GM23338 (cell line): ENCODE measurements at regions not wholly inside any gene's neighbourhood (a gene's known extent, or its start where the extent isn't known, plus 50 kb on each side); places are given as distances from the start of the nearest gene placed in this dataset.

Experiments
- ATAC-seq: fragments of 200-7000 bp; cut with Tn5 transposase; 3 replicates; pipeline ENCODE4 v1.9.1; 2020
- DNase-seq: peaks from one replicate; pipeline ENCODE4 v3.0.0-alpha.2; 2015; ENCODE audit warnings: low spot score
- H2AFZ ChIP-seq: fragments of 200-600 bp; sonication (generic); 2 replicates; pipeline ENCODE4 v1.8.0; 2016; ENCODE audit warnings: antibody characterized with exemption, mild to moderate bottlenecking, moderate library complexity
- H3F3A ChIP-seq: fragments of 200-600 bp; sonication (generic); replicated peaks from 2 replicates; pipeline ENCODE4 v1.8.0; 2017; ENCODE audit warnings: antibody characterized with exemption, mixed run types, low read depth
- H3K27ac ChIP-seq: fragments of 200-600 bp; sonication (generic); 2 replicates; pipeline ENCODE4 v1.6.1; 2016; ENCODE audit warnings: low read depth
- H3K27me3 ChIP-seq: fragments of 200-600 bp; sonication (generic); 2 replicates; pipeline ENCODE4 v1.8.0; 2016; ENCODE audit warnings: mild to moderate bottlenecking, mixed run types, moderate library complexity; ENCODE audit not compliant: insufficient read depth
- H3K36me3 ChIP-seq: fragments of 200-600 bp; sonication (generic); 2 replicates; pipeline ENCODE4 v1.8.0; 2016; ENCODE audit warnings: mild to moderate bottlenecking; ENCODE audit not compliant: insufficient read depth
- H3K4me1 ChIP-seq: fragments of 200-600 bp; sonication (generic); 2 replicates; pipeline ENCODE4 v1.8.0; 2016; ENCODE audit warnings: mild to moderate bottlenecking, moderate library complexity; ENCODE audit not compliant: insufficient read depth
- H3K4me2 ChIP-seq: fragments of 200-600 bp; sonication (generic); 2 replicates; pipeline ENCODE4 v1.7.1; 2017; ENCODE audit warnings: mixed run types
- H3K4me3 ChIP-seq: fragments of 200-600 bp; sonication (generic); 2 replicates; pipeline ENCODE4 v1.6.1; 2016; ENCODE audit warnings: mixed run types
- H3K79me2 ChIP-seq: fragments of 200-600 bp; sonication (generic); replicated peaks from 2 replicates; pipeline ENCODE4 v1.8.0; 2017; ENCODE audit warnings: mild to moderate bottlenecking; ENCODE audit not compliant: insufficient read depth
- H3K9me2 ChIP-seq: fragments of 200-600 bp; sonication (generic); 2 replicates; pipeline ENCODE4 v1.8.0; 2017; ENCODE audit not compliant: insufficient read depth
- H4K20me1 ChIP-seq: fragments of 200-600 bp; sonication (generic); replicated peaks from 2 replicates; pipeline ENCODE4 v1.8.0; 2017; ENCODE audit warnings: mild to moderate bottlenecking; ENCODE audit not compliant: insufficient read depth
- H3K27ac Mint-ChIP-seq: 2 replicates; pipeline ENCODE4 v1.8.0; 2020; ENCODE audit warnings: inconsistent platforms, mild to moderate bottlenecking, moderate library complexity, mixed read lengths
- H3K27me3 Mint-ChIP-seq: 3 replicates; pipeline ENCODE4 v1.8.0; 2022; ENCODE audit warnings: low read depth, mild to moderate bottlenecking, moderate library complexity, mixed read lengths, inconsistent platforms; ENCODE audit not compliant: insufficient read depth, poor library complexity
- H3K36me3 Mint-ChIP-seq: 3 replicates; pipeline ENCODE4 v1.8.0; 2021; ENCODE audit warnings: low read depth, mild to moderate bottlenecking, inconsistent platforms, moderate library complexity, mixed read lengths
- H3K4me1 Mint-ChIP-seq: 3 replicates; pipeline ENCODE4 v1.8.0; 2020; ENCODE audit warnings: mild to moderate bottlenecking, inconsistent platforms, mixed read lengths
- H3K4me3 Mint-ChIP-seq: 3 replicates; pipeline ENCODE4 v1.8.0; 2021; ENCODE audit warnings: moderate library complexity, mild to moderate bottlenecking, inconsistent platforms, mixed read lengths
- H3K9me3 Mint-ChIP-seq: 3 replicates; pipeline ENCODE4 v1.8.0; 2020; ENCODE audit warnings: moderate library complexity, mild to moderate bottlenecking, inconsistent platforms, mixed read lengths
- CREB1 ChIP-seq: fragments of 250-450 bp; sonication (Bioruptor Pico); IDR thresholded peaks from 2 replicates; pipeline ENCODE4 v1.5.0; 2020; ENCODE audit warnings: low read depth, mild to moderate bottlenecking, moderate library complexity
- EZH2 ChIP-seq: fragments of 200-600 bp; sonication (generic); IDR thresholded peaks from one replicate; pipeline ENCODE4 v1.8.0; 2017; ENCODE audit warnings: antibody characterized with exemption, mild to moderate bottlenecking, low read depth; ENCODE audit not compliant: unreplicated experiment
- EZH2phosphoT487 ChIP-seq: fragments of 200-600 bp; sonication (generic); IDR thresholded peaks from one replicate; pipeline ENCODE4 v1.8.1; 2018; ENCODE audit warnings: antibody characterized with exemption; ENCODE audit not compliant: unreplicated experiment
- JUNB ChIP-seq: IDR thresholded peaks from one replicate; pipeline ENCODE4 v1.6.1; 2016; ENCODE audit warnings: antibody characterized with exemption; ENCODE audit not compliant: unreplicated experiment
- NANOG ChIP-seq: IDR thresholded peaks from 2 replicates; pipeline ENCODE4 v1.6.1; 2016; ENCODE audit warnings: antibody characterized with exemption, borderline replicate concordance
- POLR2AphosphoS5 ChIP-seq: IDR thresholded peaks from 2 replicates; pipeline ENCODE4 v1.6.1; 2016; ENCODE audit warnings: antibody characterized with exemption, low read depth
- STAT1 ChIP-seq: IDR thresholded peaks from one replicate; pipeline ENCODE4 v1.6.1; 2016; ENCODE audit warnings: antibody characterized with exemption; ENCODE audit not compliant: unreplicated experiment
- ZNF114 ChIP-seq: fragments of 250-450 bp; sonication (Bioruptor Pico); IDR thresholded peaks from 2 replicates; pipeline ENCODE4 v1.5.0; 2020; ENCODE audit warnings: mild to moderate bottlenecking, moderate library complexity
- ZNF331 ChIP-seq: fragments of 250-450 bp; sonication (Bioruptor Pico); IDR thresholded peaks from 2 replicates; pipeline ENCODE4 v1.5.0; 2020; ENCODE audit warnings: low read depth, mild to moderate bottlenecking, moderate library complexity
- TF ChIP-seq, protein P1 (sequence below): IDR thresholded peaks from one replicate; pipeline ENCODE4 v1.6.1; 2018; ENCODE audit warnings: antibody characterized with exemption; ENCODE audit not compliant: unreplicated experiment
- TF ChIP-seq, protein P2 (sequence below), 2 experiments: fragments of 200-600 bp in 1 of 2; sonication (generic) in 1 of 2; conservative IDR thresholded peaks; 2 replicates each; pipeline versions ENCODE4 v1.5.1 to v1.6.1; 2016 to 2017; ENCODE audit warnings: antibody characterized with exemption in 2 of 2, low read depth in 2 of 2, mild to moderate bottlenecking in 2 of 2, moderate library complexity in 1 of 2
- TF ChIP-seq, protein P3 (sequence below): fragments of 250-450 bp; sonication (Bioruptor Pico); IDR thresholded peaks from 2 replicates; pipeline ENCODE4 v1.5.0; 2020; ENCODE audit warnings: mild to moderate bottlenecking, moderate library complexity

DNA sequence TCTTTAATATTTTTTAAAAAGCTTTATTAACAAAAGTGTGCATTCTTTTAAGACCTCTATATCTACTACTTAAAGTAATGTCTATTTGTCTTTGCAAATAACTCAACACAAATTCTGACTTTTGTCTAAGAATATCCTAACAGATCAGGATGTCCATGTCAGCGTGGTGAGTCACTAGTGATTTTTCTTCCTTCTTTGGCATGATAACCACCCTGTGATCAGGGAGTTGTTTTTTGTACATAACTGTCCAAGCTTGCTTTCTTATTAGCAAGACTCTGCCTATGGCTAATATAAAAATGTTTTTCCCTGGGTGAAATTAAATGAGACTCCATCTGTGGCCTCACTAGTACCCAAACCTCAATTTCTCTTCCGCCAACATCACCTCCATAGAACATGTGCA is 688.9 kb upstream of the ADGRL2 start (continued):
- TF ChIP-seq, protein P1, sequence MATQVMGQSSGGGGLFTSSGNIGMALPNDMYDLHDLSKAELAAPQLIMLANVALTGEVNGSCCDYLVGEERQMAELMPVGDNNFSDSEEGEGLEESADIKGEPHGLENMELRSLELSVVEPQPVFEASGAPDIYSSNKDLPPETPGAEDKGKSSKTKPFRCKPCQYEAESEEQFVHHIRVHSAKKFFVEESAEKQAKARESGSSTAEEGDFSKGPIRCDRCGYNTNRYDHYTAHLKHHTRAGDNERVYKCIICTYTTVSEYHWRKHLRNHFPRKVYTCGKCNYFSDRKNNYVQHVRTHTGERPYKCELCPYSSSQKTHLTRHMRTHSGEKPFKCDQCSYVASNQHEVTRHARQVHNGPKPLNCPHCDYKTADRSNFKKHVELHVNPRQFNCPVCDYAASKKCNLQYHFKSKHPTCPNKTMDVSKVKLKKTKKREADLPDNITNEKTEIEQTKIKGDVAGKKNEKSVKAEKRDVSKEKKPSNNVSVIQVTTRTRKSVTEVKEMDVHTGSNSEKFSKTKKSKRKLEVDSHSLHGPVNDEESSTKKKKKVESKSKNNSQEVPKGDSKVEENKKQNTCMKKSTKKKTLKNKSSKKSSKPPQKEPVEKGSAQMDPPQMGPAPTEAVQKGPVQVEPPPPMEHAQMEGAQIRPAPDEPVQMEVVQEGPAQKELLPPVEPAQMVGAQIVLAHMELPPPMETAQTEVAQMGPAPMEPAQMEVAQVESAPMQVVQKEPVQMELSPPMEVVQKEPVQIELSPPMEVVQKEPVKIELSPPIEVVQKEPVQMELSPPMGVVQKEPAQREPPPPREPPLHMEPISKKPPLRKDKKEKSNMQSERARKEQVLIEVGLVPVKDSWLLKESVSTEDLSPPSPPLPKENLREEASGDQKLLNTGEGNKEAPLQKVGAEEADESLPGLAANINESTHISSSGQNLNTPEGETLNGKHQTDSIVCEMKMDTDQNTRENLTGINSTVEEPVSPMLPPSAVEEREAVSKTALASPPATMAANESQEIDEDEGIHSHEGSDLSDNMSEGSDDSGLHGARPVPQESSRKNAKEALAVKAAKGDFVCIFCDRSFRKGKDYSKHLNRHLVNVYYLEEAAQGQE: no peak
- TF ChIP-seq, protein P2, sequence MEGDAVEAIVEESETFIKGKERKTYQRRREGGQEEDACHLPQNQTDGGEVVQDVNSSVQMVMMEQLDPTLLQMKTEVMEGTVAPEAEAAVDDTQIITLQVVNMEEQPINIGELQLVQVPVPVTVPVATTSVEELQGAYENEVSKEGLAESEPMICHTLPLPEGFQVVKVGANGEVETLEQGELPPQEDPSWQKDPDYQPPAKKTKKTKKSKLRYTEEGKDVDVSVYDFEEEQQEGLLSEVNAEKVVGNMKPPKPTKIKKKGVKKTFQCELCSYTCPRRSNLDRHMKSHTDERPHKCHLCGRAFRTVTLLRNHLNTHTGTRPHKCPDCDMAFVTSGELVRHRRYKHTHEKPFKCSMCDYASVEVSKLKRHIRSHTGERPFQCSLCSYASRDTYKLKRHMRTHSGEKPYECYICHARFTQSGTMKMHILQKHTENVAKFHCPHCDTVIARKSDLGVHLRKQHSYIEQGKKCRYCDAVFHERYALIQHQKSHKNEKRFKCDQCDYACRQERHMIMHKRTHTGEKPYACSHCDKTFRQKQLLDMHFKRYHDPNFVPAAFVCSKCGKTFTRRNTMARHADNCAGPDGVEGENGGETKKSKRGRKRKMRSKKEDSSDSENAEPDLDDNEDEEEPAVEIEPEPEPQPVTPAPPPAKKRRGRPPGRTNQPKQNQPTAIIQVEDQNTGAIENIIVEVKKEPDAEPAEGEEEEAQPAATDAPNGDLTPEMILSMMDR (conservative IDR thresholded peaks at IDR 0.05; ENCODE audit: low read depth in 2 of 2): no peak

DNA sequence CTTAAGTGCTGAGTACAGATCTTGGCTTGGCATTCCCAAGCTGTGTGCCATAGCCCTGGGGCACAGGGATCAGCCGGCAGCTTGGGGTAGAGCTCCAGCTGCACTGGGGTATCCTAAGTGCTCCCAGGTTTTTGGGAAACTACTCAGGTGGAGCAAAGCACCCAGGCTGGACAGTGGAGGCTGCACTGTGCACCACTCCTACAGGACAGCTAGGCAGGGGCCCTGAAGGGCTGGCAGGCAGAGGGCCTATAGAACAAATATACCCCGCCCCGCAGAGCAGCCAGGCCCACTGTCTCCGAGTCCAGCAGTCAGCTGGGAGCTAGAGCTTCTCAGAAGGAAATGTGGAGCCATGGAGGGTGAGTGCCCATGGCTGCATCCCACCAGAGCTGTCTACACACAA is 691.7 kb upstream of the ADGRL2 start:
- Mint-ChIP-seq H3K4me1 (peaks cover 11% of the 10 kb centered on the region), H3K4me3 (no peak overlapping the region), H3K27me3 (no peaks in the 10 kb centered on the region), H3K36me3 (peaks cover 10% of the 10 kb centered on the region; the same call in 1 of the 3 replicates), H3K9me3 (no peaks in the 10 kb centered on the region; the same call in 1 of the 3 replicates), H3K27ac (no peak overlapping the region)
- DNase-seq (no peak), ATAC-seq (no peak)
- Histone ChIP-seq H3K27ac (no peak overlapping the region), H3K4me1 (peaks cover 13% of the 10 kb centered on the region; the same call in 1 of the 2 replicates), H3F3A (no peaks in the 10 kb centered on the region), H3K4me2 (no peak overlapping the region), H3K27me3 (no peaks in the 10 kb centered on the region), H2AFZ (no peak overlapping the region), H3K36me3 (no peaks in the 10 kb centered on the region), H4K20me1 (no peaks in the 10 kb centered on the region), H3K4me3 (no peak overlapping the region), H3K79me2 (no peaks in the 10 kb centered on the region), H3K9me2 (no peaks in the 10 kb centered on the region)
- TF ChIP-seq EZH2: no peak
- no peak for TF ChIP-seq ZNF114 (CRISPR knock-in tag)
- TF ChIP-seq EZH2phosphoT487: no peak
- no peak for TF ChIP-seq STAT1
- TF ChIP-seq NANOG: no peak
- no peak for TF ChIP-seq ZNF331 (CRISPR knock-in tag)
- no peak for TF ChIP-seq POLR2AphosphoS5
- no peak for TF ChIP-seq JUNB
- TF ChIP-seq, protein P2 (conservative IDR thresholded peaks at IDR 0.05; ENCODE audit: low read depth in 2 of 2): no peak
- TF ChIP-seq, protein P3, sequence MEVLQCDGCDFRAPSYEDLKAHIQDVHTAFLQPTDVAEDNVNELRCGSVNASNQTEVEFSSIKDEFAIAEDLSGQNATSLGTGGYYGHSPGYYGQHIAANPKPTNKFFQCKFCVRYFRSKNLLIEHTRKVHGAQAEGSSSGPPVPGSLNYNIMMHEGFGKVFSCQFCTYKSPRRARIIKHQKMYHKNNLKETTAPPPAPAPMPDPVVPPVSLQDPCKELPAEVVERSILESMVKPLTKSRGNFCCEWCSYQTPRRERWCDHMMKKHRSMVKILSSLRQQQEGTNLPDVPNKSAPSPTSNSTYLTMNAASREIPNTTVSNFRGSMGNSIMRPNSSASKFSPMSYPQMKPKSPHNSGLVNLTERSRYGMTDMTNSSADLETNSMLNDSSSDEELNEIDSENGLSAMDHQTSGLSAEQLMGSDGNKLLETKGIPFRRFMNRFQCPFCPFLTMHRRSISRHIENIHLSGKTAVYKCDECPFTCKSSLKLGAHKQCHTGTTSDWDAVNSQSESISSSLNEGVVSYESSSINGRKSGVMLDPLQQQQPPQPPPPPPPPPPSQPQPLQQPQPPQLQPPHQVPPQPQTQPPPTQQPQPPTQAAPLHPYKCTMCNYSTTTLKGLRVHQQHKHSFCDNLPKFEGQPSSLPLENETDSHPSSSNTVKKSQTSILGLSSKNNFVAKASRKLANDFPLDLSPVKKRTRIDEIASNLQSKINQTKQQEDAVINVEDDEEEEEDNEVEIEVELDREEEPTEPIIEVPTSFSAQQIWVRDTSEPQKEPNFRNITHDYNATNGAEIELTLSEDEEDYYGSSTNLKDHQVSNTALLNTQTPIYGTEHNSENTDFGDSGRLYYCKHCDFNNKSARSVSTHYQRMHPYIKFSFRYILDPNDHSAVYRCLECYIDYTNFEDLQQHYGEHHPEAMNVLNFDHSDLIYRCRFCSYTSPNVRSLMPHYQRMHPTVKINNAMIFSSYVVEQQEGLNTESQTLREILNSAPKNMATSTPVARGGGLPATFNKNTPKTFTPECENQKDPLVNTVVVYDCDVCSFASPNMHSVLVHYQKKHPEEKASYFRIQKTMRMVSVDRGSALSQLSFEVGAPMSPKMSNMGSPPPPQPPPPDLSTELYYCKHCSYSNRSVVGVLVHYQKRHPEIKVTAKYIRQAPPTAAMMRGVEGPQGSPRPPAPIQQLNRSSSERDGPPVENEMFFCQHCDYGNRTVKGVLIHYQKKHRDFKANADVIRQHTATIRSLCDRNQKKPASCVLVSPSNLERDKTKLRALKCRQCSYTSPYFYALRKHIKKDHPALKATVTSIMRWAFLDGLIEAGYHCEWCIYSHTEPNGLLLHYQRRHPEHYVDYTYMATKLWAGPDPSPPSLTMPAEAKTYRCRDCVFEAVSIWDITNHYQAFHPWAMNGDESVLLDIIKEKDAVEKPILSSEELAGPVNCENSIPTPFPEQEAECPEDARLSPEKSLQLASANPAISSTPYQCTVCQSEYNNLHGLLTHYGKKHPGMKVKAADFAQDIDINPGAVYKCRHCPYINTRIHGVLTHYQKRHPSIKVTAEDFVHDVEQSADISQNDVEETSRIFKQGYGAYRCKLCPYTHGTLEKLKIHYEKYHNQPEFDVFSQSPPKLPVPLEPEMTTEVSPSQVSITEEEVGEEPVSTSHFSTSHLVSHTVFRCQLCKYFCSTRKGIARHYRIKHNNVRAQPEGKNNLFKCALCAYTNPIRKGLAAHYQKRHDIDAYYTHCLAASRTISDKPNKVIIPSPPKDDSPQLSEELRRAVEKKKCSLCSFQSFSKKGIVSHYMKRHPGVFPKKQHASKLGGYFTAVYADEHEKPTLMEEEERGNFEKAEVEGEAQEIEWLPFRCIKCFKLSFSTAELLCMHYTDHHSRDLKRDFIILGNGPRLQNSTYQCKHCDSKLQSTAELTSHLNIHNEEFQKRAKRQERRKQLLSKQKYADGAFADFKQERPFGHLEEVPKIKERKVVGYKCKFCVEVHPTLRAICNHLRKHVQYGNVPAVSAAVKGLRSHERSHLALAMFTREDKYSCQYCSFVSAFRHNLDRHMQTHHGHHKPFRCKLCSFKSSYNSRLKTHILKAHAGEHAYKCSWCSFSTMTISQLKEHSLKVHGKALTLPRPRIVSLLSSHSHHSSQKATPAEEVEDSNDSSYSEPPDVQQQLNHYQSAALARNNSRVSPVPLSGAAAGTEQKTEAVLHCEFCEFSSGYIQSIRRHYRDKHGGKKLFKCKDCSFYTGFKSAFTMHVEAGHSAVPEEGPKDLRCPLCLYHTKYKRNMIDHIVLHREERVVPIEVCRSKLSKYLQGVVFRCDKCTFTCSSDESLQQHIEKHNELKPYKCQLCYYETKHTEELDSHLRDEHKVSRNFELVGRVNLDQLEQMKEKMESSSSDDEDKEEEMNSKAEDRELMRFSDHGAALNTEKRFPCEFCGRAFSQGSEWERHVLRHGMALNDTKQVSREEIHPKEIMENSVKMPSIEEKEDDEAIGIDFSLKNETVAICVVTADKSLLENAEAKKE (CRISPR knock-in tag): no peak
- no peak for TF ChIP-seq CREB1 (CRISPR knock-in tag)
